Hepatocyte (in vitro differentiated cells): ENCODE measurements at regions not wholly inside any gene's neighbourhood (a gene's known extent, or its start where the extent isn't known, plus 50 kb on each side); places are given as distances from the start of the nearest gene placed in this dataset.

Experiments used
- DNase-seq: peaks from one replicate; pipeline ENCODE4 v3.0.0-alpha.2; 2016; ENCODE audit warnings: low spot score
- H2AFZ ChIP-seq: fragments of 200-600 bp; sonication (generic); 2 replicates; pipeline ENCODE4 v1.6.0; 2016; ENCODE audit warnings: antibody characterized with exemption, mild to moderate bottlenecking
- H3K27ac ChIP-seq: fragments of 200-600 bp; sonication (generic); 2 replicates; pipeline ENCODE4 v1.5.1; 2016; ENCODE audit warnings: mild to moderate bottlenecking
- H3K27me3 ChIP-seq: fragments of 200-600 bp; sonication (generic); 2 replicates; pipeline ENCODE4 v1.6.1; 2016
- H3K36me3 ChIP-seq: fragments of 200-600 bp; sonication (generic); replicated peaks from 2 replicates; pipeline ENCODE4 v1.5.1; 2016; ENCODE audit warnings: low read depth; ENCODE audit not compliant: insufficient read depth
- H3K4me1 ChIP-seq: fragments of 200-600 bp; sonication (generic); 2 replicates; pipeline ENCODE4 v1.5.1; 2016; ENCODE audit warnings: mild to moderate bottlenecking, moderate library complexity; ENCODE audit not compliant: insufficient read depth
- H3K4me2 ChIP-seq: fragments of 200-600 bp; sonication (generic); 2 replicates; pipeline ENCODE4 v1.6.0; 2016
- H3K4me3 ChIP-seq: fragments of 200-600 bp; sonication (generic); 2 replicates; pipeline ENCODE4 v1.5.1; 2016; ENCODE audit warnings: mild to moderate bottlenecking
- H3K79me2 ChIP-seq: fragments of 200-600 bp; sonication (generic); 2 replicates; pipeline ENCODE4 v1.6.0; 2017; ENCODE audit warnings: mild to moderate bottlenecking
- H3K9me2 ChIP-seq: fragments of 200-600 bp; sonication (generic); replicated peaks from 2 replicates; pipeline ENCODE4 v1.6.0; 2017; ENCODE audit warnings: mild to moderate bottlenecking; ENCODE audit not compliant: insufficient read depth
- H3K9me3 ChIP-seq: fragments of 200-600 bp; sonication (generic); 2 replicates; pipeline ENCODE4 v1.5.1; 2016; ENCODE audit warnings: low read depth, mild to moderate bottlenecking
- H4K20me1 ChIP-seq: fragments of 200-600 bp; sonication (generic); 2 replicates; pipeline ENCODE4 v1.6.0; 2016; ENCODE audit warnings: mild to moderate bottlenecking; ENCODE audit not compliant: insufficient read depth, poor library complexity, severe bottlenecking
- CTCF ChIP-seq: fragments of 200-600 bp; sonication (generic); IDR thresholded peaks from 2 replicates; pipeline ENCODE4 v1.5.1; 2016; ENCODE audit warnings: antibody characterized with exemption, mild to moderate bottlenecking; ENCODE audit not compliant: poor library complexity
- EZH2 ChIP-seq: fragments of 200-600 bp; sonication (generic); IDR thresholded peaks from 2 replicates; pipeline ENCODE4 v1.6.1; 2016; ENCODE audit warnings: antibody characterized with exemption, mild to moderate bottlenecking, borderline replicate concordance
- EZH2phosphoT487 ChIP-seq: fragments of 200-600 bp; sonication (generic); IDR thresholded peaks from one replicate; pipeline ENCODE4 v1.6.1; 2018; ENCODE audit warnings: antibody characterized with exemption, mild to moderate bottlenecking, low read depth, moderate library complexity; ENCODE audit not compliant: unreplicated experiment, severe bottlenecking
- WGBS: methylation state at CpG from one replicate; pipeline ENCODE4 v1.1.6; 2016; ENCODE audit warnings: low lambda C conversion rate; ENCODE audit errors: missing lambda C conversion rate; 5-methylcytosine and 5-hydroxymethylcytosine counted together

GRCh38 chr1:95426772-95427171, 192.8 kb downstream of the RWDD3 start:
- no peaks in the 10 kb centered on the region for H3K27me3 ChIP-seq
- H4K20me1 ChIP-seq: no peaks in the 10 kb centered on the region
- no peak overlapping the region for H2AFZ ChIP-seq
- H3K79me2 ChIP-seq: no peaks in the 10 kb centered on the region
- no peaks in the 10 kb centered on the region for H3K9me3 ChIP-seq
- TF ChIP-seq EZH2 (no peak), CTCF (no peak), EZH2phosphoT487 (no peak)
- H3K27ac ChIP-seq: no peak overlapping the region
- DNase-seq: no peak
- H3K9me2 ChIP-seq: no peaks in the 10 kb centered on the region
- H3K4me1 ChIP-seq: no peaks in the 10 kb centered on the region
- H3K4me3 ChIP-seq: no peak overlapping the region
- no peaks in the 10 kb centered on the region for H3K36me3 ChIP-seq
- H3K4me2 ChIP-seq: no peak overlapping the region
- WGBS: 84% methylated on average over 1 of the region's 1 CpG

GRCh38 chr1:95427525-95427924, 193.5 kb downstream of the RWDD3 start:
- Histone ChIP-seq H3K27ac (no peak overlapping the region), H3K9me2 (no peaks in the 10 kb centered on the region), H3K4me1 (no peaks in the 10 kb centered on the region), H3K4me2 (no peak overlapping the region), H2AFZ (no peak overlapping the region), H3K9me3 (no peaks in the 10 kb centered on the region), H3K36me3 (no peaks in the 10 kb centered on the region), H3K4me3 (no peak overlapping the region), H4K20me1 (no peaks in the 10 kb centered on the region), H3K27me3 (no peaks in the 10 kb centered on the region), H3K79me2 (no peaks in the 10 kb centered on the region)
- TF ChIP-seq EZH2phosphoT487: no peak
- no peak for TF ChIP-seq EZH2
- TF ChIP-seq CTCF: no peak
- DNase-seq: no peak

GRCh38 chr1:95431235-95431634, 197.2 kb downstream of the RWDD3 start:
- Histone ChIP-seq H4K20me1 (no peaks in the 10 kb centered on the region), H2AFZ (no peak overlapping the region), H3K4me3 (no peak overlapping the region), H3K27ac (no peak overlapping the region), H3K27me3 (no peaks in the 10 kb centered on the region), H3K4me2 (no peak overlapping the region), H3K9me3 (no peaks in the 10 kb centered on the region), H3K36me3 (no peaks in the 10 kb centered on the region), H3K4me1 (no peaks in the 10 kb centered on the region), H3K79me2 (no peaks in the 10 kb centered on the region), H3K9me2 (no peaks in the 10 kb centered on the region)
- WGBS: 68% methylated on average over 2 of the region's 2 CpGs
- TF ChIP-seq CTCF (no peak), EZH2 (no peak), EZH2phosphoT487 (no peak)
- no peak for DNase-seq

- TF ChIP-seq EZH2phosphoT487: no peak
- TF ChIP-seq EZH2: no peak
- TF ChIP-seq CTCF: no peak
- H3K79me2 ChIP-seq: no peaks in the 10 kb centered on the region
- H3K9me3 ChIP-seq: no peaks in the 10 kb centered on the region
- no peak overlapping the region for H3K27ac ChIP-seq
- 85% methylated on average over 3 of the region's 3 CpGs for WGBS
- no peaks in the 10 kb centered on the region for H3K27me3 ChIP-seq
- no peak for DNase-seq
- H4K20me1 ChIP-seq: no peaks in the 10 kb centered on the region
- no peaks in the 10 kb centered on the region for H3K9me2 ChIP-seq
- H3K36me3 ChIP-seq: no peaks in the 10 kb centered on the region
- H3K4me3 ChIP-seq: no peak overlapping the region
- no peak overlapping the region for H2AFZ ChIP-seq
- no peak overlapping the region for H3K4me2 ChIP-seq
- no peaks in the 10 kb centered on the region for H3K4me1 ChIP-seq
Measured at GRCh38 chr1:95435611-95436010, 201.6 kb downstream of the RWDD3 start.
